Endothelial cell of umbilical vein (primary cell): ENCODE measurements at regions not wholly inside any gene's neighbourhood (a gene's known extent, or its start where the extent isn't known, plus 50 kb on each side); places are given as distances from the start of the nearest gene placed in this dataset.

Experiments
- BruUV-seq: library from RNA; stranded (reverse); fragments of 400-500 nt; replicated peaks from 2 replicates; lab custom pipeline; 2021; lab: Mats Ljungman, UMichigan
- CTCF ChIA-PET: fragments of 300-600, 350-600 bp; sonication (Branson Sonifier 250); formaldehyde crosslinking; loops from one replicate; lab custom pipeline; 2021; ENCODE audit warnings: antibody characterized with exemption, inconsistent platforms; lab: Charles Lee
- POLR2A ChIA-PET: fragments of 300-600, 350-600 bp; sonication (Branson Sonifier 250); formaldehyde crosslinking; loops from one replicate; lab custom pipeline; 2021; ENCODE audit warnings: antibody characterized with exemption, inconsistent platforms; lab: Charles Lee
- DNase-seq: peaks from one replicate; pipeline ENCODE4 v3.0.0-alpha.2; 2011; ENCODE audit warnings: low read depth, low spot score
- FAIRE-seq: peaks from 2 replicates; lab custom pipeline; 2011; peaks lifted over from hg19 to GRCh38; lab: Jason Lieb, UNC
- H2AFZ ChIP-seq: 2 replicates; pipeline ENCODE4 v1.6.0; 2012; ENCODE audit warnings: low read depth, low read length, control low read depth, inconsistent platforms
- H3K27ac ChIP-seq: 2 replicates; pipeline ENCODE4 v1.5.1; 2011; ENCODE audit warnings: low read depth, mild to moderate bottlenecking, control low read depth, low read length, moderate library complexity; ENCODE audit not compliant: insufficient read depth
- H3K27me3 ChIP-seq, 2 experiments: 2 replicates each; pipeline versions ENCODE4 v1.6.0 to v1.6.1; 2011; ENCODE audit warnings: low read length in 2 of 2, mixed read lengths in 1 of 2; ENCODE audit not compliant: control insufficient read depth in 2 of 2, insufficient read depth in 2 of 2
- H3K36me3 ChIP-seq, 2 experiments: 2 replicates in 1 of 2; 3 replicates in 1 of 2; pipeline ENCODE4 v1.5.1; 2011; ENCODE audit warnings: low read length in 2 of 2, mild to moderate bottlenecking in 1 of 2, moderate library complexity in 1 of 2; ENCODE audit not compliant: control insufficient read depth in 2 of 2, insufficient read depth in 2 of 2; ENCODE audit errors: extremely low read depth in 1 of 2
- H3K4me1 ChIP-seq: 3 replicates; pipeline ENCODE4 v1.5.1; 2011; ENCODE audit warnings: mild to moderate bottlenecking, low read length; ENCODE audit not compliant: control insufficient read depth, insufficient read depth; ENCODE audit errors: extremely low read depth
- H3K4me2 ChIP-seq: 2 replicates; pipeline ENCODE4 v1.6.1; 2011; ENCODE audit warnings: low read length, control low read depth, mixed read lengths; ENCODE audit not compliant: insufficient read depth
- H3K4me3 ChIP-seq, 3 experiments: fragments of 200-600 bp in 1 of 3; sonication (generic), shearing (Covaris generic) in 1 of 3; replicated peaks in 1 of 3; 2 replicates each; pipeline ENCODE4 v1.5.1; 2011 to 2016; ENCODE audit warnings: control low read depth in 3 of 3, low read length in 3 of 3, mild to moderate bottlenecking in 2 of 3, inconsistent platforms in 1 of 3, low read depth in 1 of 3, moderate library complexity in 1 of 3; ENCODE audit not compliant: insufficient read depth in 1 of 3
- H3K79me2 ChIP-seq: 2 replicates; pipeline ENCODE4 v1.6.0; 2012; ENCODE audit warnings: low read length, inconsistent platforms; ENCODE audit not compliant: control insufficient read depth, insufficient read depth
- H3K9ac ChIP-seq: replicated peaks from 2 replicates; pipeline ENCODE3; 2011; ENCODE audit warnings: low read length, control low read depth; ENCODE audit not compliant: insufficient read depth; ENCODE audit errors: extremely low read depth
- H3K9me1 ChIP-seq: replicated peaks from 3 replicates; pipeline ENCODE4 v1.6.0; 2011; ENCODE audit warnings: mild to moderate bottlenecking, low read length; ENCODE audit not compliant: control insufficient read depth, insufficient read depth; ENCODE audit errors: extremely low read depth
- H3K9me3 ChIP-seq: replicated peaks from 2 replicates; pipeline ENCODE4 v1.5.1; 2012; ENCODE audit warnings: low read length, inconsistent platforms; ENCODE audit not compliant: control insufficient read depth, insufficient read depth
- H4K20me1 ChIP-seq: replicated peaks from 2 replicates; pipeline ENCODE3; 2011; ENCODE audit warnings: mild to moderate bottlenecking, low read length; ENCODE audit not compliant: control insufficient read depth, insufficient read depth; ENCODE audit errors: extremely low read depth
- CTCF ChIP-seq, 2 donors: IDR thresholded peaks; 1 replicate in 1 of 2; 2 replicates in 1 of 2; pipeline ENCODE4 v1.5.1; 2011; ENCODE audit warnings: low read length in 2 of 2, mild to moderate bottlenecking in 2 of 2, moderate library complexity in 2 of 2, control low read depth in 1 of 2, inconsistent platforms in 1 of 2, low read depth in 1 of 2; ENCODE audit not compliant: insufficient read depth in 1 of 2; ENCODE audit errors: extremely low read depth in 1 of 2
- EZH2 ChIP-seq: IDR thresholded peaks from 2 replicates; pipeline ENCODE4 v1.6.1; 2012; ENCODE audit warnings: borderline replicate concordance, low read depth, mild to moderate bottlenecking, moderate library complexity, low read length, inconsistent platforms; ENCODE audit not compliant: severe bottlenecking
- FOS ChIP-seq: IDR thresholded peaks from 2 replicates; pipeline ENCODE4 v1.6.1; 2011; ENCODE audit warnings: mild to moderate bottlenecking, low read length, moderate library complexity, borderline replicate concordance; ENCODE audit not compliant: insufficient read depth
- MAX ChIP-seq: IDR thresholded peaks from 2 replicates; pipeline ENCODE4 v1.6.1; 2011; ENCODE audit not compliant: insufficient read depth, insufficient read length
- MYC ChIP-seq: IDR thresholded peaks from one replicate; pipeline ENCODE4 v1.6.1; 2011; ENCODE audit warnings: mild to moderate bottlenecking, low read depth, low read length
- POLR2AphosphoS5 ChIP-seq: IDR thresholded peaks from 2 replicates; pipeline ENCODE4 v1.6.1; 2012; ENCODE audit warnings: low read depth, mild to moderate bottlenecking, control low read depth, low read length, moderate library complexity; ENCODE audit not compliant: insufficient read depth
- dilution Hi-C: fragments of 300-500 bp; cut with MboI; formaldehyde crosslinking; loops from one replicate; pipeline ENCODE4 v1.15.0; 2019; ENCODE audit warnings: low sequenced_read_pairs; ENCODE audit not compliant: extremely low pct_ligation_motif_present
- intact Hi-C: fragments of 100-400 bp; cut with micrococcal nuclease; formaldehyde crosslinking; loops from one replicate; pipeline ENCODE4 v1.10.0; 2022

- TF ChIP-seq MAX (no peak), EZH2 (no peak), POLR2AphosphoS5 (no peak), MYC (no peak), FOS (no peak), CTCF (IDR thresholded peaks at IDR 0.05; ENCODE audit: extremely low read depth in 1 of 2, insufficient read depth in 1 of 2, low read depth in 1 of 2, low read length in 2 of 2) (no peak)
- Histone ChIP-seq H3K36me3 (no peaks in the 10 kb centered on the region), H3K79me2 (no peaks in the 10 kb centered on the region), H3K4me1 (no peaks in the 10 kb centered on the region), H3K9me3 (no peaks in the 10 kb centered on the region), H3K9ac (no peak overlapping the region), H3K9me1 (no peaks in the 10 kb centered on the region), H3K4me3 (no peak overlapping the region), H4K20me1 (no peaks in the 10 kb centered on the region), H3K4me2 (no peak overlapping the region), H2AFZ (no peak overlapping the region), H3K27ac (no peak overlapping the region), H3K27me3 (no peaks in the 10 kb centered on the region)
- FAIRE-seq: no peak
- no TSS peak for BruUV-seq
- intact Hi-C loops: loop anchor here (10.0 kb wide), 1 partner anchor 1517 kb away; no protein-coding TSS in a partner anchor
- no peak for DNase-seq
- dilution Hi-C loops: no loop called here
- ChIA-PET POLR2A (no interaction called here), CTCF (interaction anchor here (1.0 kb wide), 1 partner anchor 727 kb away, joined by 4 read pairs; no protein-coding TSS in a partner anchor)
Observed at GRCh38 chr6:27168108-27168507, 79.4 kb upstream of the PRSS16 start.
